AG04450 (cell line): ENCODE measurements at regions not wholly inside any gene's neighbourhood (a gene's known extent, or its start where the extent isn't known, plus 50 kb on each side); places are given as distances from the start of the nearest gene placed in this dataset.

ENCODE experiments used
- CTCF ChIA-PET: fragments of 300-600, 350-600 bp; formaldehyde crosslinking; extraction: SDS; loops from one replicate; lab custom pipeline; 2022; ENCODE audit warnings: antibody characterized with exemption, inconsistent platforms; lab: Charles Lee
- POLR2A ChIA-PET: fragments of 350-600 bp; formaldehyde crosslinking; extraction: SDS; loops from one replicate; lab custom pipeline; 2021; ENCODE audit warnings: antibody characterized with exemption, inconsistent platforms; lab: Yijun Ruan, JAX
- DNase-seq: peaks from one replicate; pipeline ENCODE4 v3.0.0-alpha.2; 2011; ENCODE audit warnings: low read depth, low spot score
- H3K27ac ChIP-seq: one replicate; pipeline ENCODE4 v1.5.1; 2012; ENCODE audit warnings: low read depth, low read length, control low read depth
- H3K27me3 ChIP-seq: one replicate; pipeline ENCODE4 v1.6.0; 2012; ENCODE audit warnings: low read length; ENCODE audit not compliant: control insufficient read depth, insufficient read depth
- H3K4me3 ChIP-seq: 2 replicates; pipeline ENCODE4 v1.5.1; 2011; ENCODE audit warnings: mild to moderate bottlenecking, low read depth, low read length, control low read depth
- H3K9me3 ChIP-seq: 2 replicates; pipeline ENCODE4 v1.5.1; 2012; ENCODE audit warnings: low read length; ENCODE audit not compliant: control insufficient read depth, insufficient read depth
- CTCF ChIP-seq: IDR thresholded peaks from 2 replicates; pipeline ENCODE4 v1.5.1; 2011; ENCODE audit warnings: low read depth, low read length, control low read depth, inconsistent platforms

GRCh38 chr3:13157986-13158385 is 84.8 kb upstream of the IQSEC1 start:
- POLR2A ChIA-PET: no interaction called here
- Histone ChIP-seq H3K4me3 (no peak overlapping the region), H3K9me3 (0 out of 2 replicates have a peak, but pooled peaks cover 3% of the 10 kb centered on the region), H3K27ac (no peak overlapping the region), H3K27me3 (no peaks in the 10 kb centered on the region)
- no peak for DNase-seq
- no peak for TF ChIP-seq CTCF
- CTCF ChIA-PET: no interaction called here

- H3K27ac ChIP-seq: no peak overlapping the region
- CTCF ChIA-PET: no interaction called here
- DNase-seq: no peak
- H3K27me3 ChIP-seq: peaks cover 4% of the 10 kb centered on the region
- TF ChIP-seq CTCF: no peak
- H3K4me3 ChIP-seq: no peak overlapping the region
- 0 out of 2 replicates have a peak, but pooled peaks cover 3% of the 10 kb centered on the region for H3K9me3 ChIP-seq
- POLR2A ChIA-PET: no interaction called here
These were observed 79.8 kb upstream of the IQSEC1 start for GRCh38 chr3:13152826-13153710.

GRCh38 chr3:13150624-13151023 is 77.4 kb upstream of the IQSEC1 start:
- peaks cover 4% of the 10 kb centered on the region for H3K27me3 ChIP-seq
- H3K9me3 ChIP-seq: 0 out of 2 replicates have a peak, but pooled peaks cover under 1% of the 10 kb centered on the region
- no peak overlapping the region for H3K4me3 ChIP-seq
- ChIA-PET CTCF (interaction anchor here (0.6 kb wide), 1 partner anchor 111 kb away, joined by 3 read pairs; no protein-coding TSS in a partner anchor), POLR2A (no interaction called here)
- DNase-seq: no peak
- no peak for TF ChIP-seq CTCF
- H3K27ac ChIP-seq: no peak overlapping the region

- POLR2A ChIA-PET: no interaction called here
- no peak overlapping the region for H3K4me3 ChIP-seq
- CTCF ChIA-PET: no interaction called here
- H3K27me3 ChIP-seq: peaks cover 4% of the 10 kb centered on the region
- TF ChIP-seq CTCF: no peak
- H3K27ac ChIP-seq: no peak overlapping the region
- no peaks in the 10 kb centered on the region for H3K9me3 ChIP-seq
- DNase-seq: no peak
These were observed 76.3 kb upstream of the IQSEC1 start for GRCh38 chr3:13149330-13150108.
